Progenitor cell of endocrine pancreas (in vitro differentiated cells): ENCODE measurements at regions not wholly inside any gene's neighbourhood (a gene's known extent, or its start where the extent isn't known, plus 50 kb on each side); places are given as distances from the start of the nearest gene placed in this dataset.

Experiments
- DNase-seq: peaks from one replicate; pipeline ENCODE4 v3.0.0; 2021; ENCODE audit warnings: low spot score; ENCODE audit not compliant: unreplicated experiment
- H3K27ac Mint-ChIP-seq: 2 replicates; pipeline ENCODE4 v1.8.0; 2021; ENCODE audit warnings: mild to moderate bottlenecking, moderate library complexity, mixed read lengths
- H3K27me3 Mint-ChIP-seq: 2 replicates; pipeline ENCODE4 v1.8.0; 2021; ENCODE audit warnings: mixed read lengths
- H3K36me3 Mint-ChIP-seq: 2 replicates; pipeline ENCODE4 v1.8.0; 2022; ENCODE audit warnings: mixed read lengths; ENCODE audit not compliant: insufficient read depth
- H3K4me1 Mint-ChIP-seq: 2 replicates; pipeline ENCODE4 v1.8.0; 2021; ENCODE audit warnings: low read depth, mixed read lengths
- H3K4me3 Mint-ChIP-seq: 2 replicates; pipeline ENCODE4 v1.8.0; 2021; ENCODE audit warnings: low read depth, mild to moderate bottlenecking, moderate library complexity, mixed read lengths
- H3K9me3 Mint-ChIP-seq: 2 replicates; pipeline ENCODE4 v1.8.0; 2021; ENCODE audit warnings: low read depth, mixed read lengths
- CTCF ChIP-seq: fragments of 200-600 bp; sonication (generic); IDR thresholded peaks from one replicate; pipeline ENCODE4 v1.5.0; 2021; ENCODE audit warnings: antibody characterized with exemption, mild to moderate bottlenecking; ENCODE audit not compliant: unreplicated experiment

DNA sequence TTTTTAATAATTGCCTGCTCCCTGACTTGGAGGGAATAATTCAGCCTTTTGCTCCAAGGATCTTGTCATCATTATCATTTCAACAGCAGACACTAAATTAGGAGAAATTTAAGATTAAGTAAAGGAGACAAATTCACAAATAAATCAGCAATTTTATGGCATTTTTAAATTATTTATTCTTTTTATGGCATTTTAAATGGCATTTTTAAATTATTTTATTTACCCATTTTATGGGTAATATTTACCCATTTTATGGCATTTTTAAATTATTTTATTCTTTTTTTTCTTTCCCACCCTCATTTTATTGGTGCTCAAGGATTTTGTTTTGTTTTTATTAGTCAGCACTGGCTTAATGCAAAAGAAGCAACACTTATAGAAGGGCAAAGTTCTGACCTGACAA lies 1201.0 kb upstream of the SORCS1 start:
- no peak for TF ChIP-seq CTCF
- H3K4me1 Mint-ChIP-seq, result no peaks in the 10 kb centered on the region
- H3K9me3 Mint-ChIP-seq, result no peaks in the 10 kb centered on the region
- H3K27me3 Mint-ChIP-seq, result no peaks in the 10 kb centered on the region
- no peak overlapping the region for H3K4me3 Mint-ChIP-seq
- H3K36me3 Mint-ChIP-seq, result no peaks in the 10 kb centered on the region
- no peak for DNase-seq
- H3K27ac Mint-ChIP-seq, result no peak overlapping the region

- Mint-ChIP-seq H3K4me1 (no peaks in the 10 kb centered on the region), H3K27ac (no peak overlapping the region), H3K27me3 (no peaks in the 10 kb centered on the region), H3K4me3 (no peak overlapping the region), H3K36me3 (no peaks in the 10 kb centered on the region), H3K9me3 (no peaks in the 10 kb centered on the region)
- DNase-seq, result no peak
- TF ChIP-seq CTCF, result no peak
Measured at GRCh38 chr10:108363576-108363975, 1199.1 kb upstream of the SORCS1 start.

GRCh38 chr10:108362961-108363360 lies 1198.5 kb upstream of the SORCS1 start:
- Mint-ChIP-seq H3K27ac (no peak overlapping the region), H3K36me3 (no peaks in the 10 kb centered on the region), H3K27me3 (no peaks in the 10 kb centered on the region), H3K9me3 (no peaks in the 10 kb centered on the region), H3K4me3 (no peak overlapping the region), H3K4me1 (no peaks in the 10 kb centered on the region)
- TF ChIP-seq CTCF, result no peak
- no peak for DNase-seq

DNA sequence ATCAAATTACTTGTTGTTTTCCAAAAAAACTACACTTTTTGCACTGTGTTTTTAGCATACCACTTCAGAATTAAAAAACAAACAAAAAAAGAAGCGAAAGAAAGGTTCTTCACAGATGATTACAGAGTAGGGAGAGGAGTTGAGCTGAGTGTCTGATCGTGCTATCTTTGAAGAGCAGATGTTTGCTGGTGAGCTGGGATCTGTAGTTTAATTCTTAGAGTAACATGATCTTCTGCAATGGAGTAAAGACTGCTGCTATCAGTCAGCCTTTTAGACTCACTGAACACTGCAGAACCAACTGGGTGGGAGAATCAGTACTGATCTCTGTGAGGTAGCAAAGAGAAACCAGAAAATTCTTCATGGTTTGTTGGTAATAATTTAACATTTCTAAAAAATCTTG lies 1197.8 kb upstream of the SORCS1 start:
- H3K4me3 Mint-ChIP-seq, result no peak overlapping the region
- no peak for DNase-seq
- H3K4me1 Mint-ChIP-seq, result no peaks in the 10 kb centered on the region
- no peaks in the 10 kb centered on the region for H3K9me3 Mint-ChIP-seq
- no peaks in the 10 kb centered on the region for H3K27me3 Mint-ChIP-seq
- H3K36me3 Mint-ChIP-seq, result no peaks in the 10 kb centered on the region
- H3K27ac Mint-ChIP-seq, result no peak overlapping the region
- TF ChIP-seq CTCF, result no peak

DNA sequence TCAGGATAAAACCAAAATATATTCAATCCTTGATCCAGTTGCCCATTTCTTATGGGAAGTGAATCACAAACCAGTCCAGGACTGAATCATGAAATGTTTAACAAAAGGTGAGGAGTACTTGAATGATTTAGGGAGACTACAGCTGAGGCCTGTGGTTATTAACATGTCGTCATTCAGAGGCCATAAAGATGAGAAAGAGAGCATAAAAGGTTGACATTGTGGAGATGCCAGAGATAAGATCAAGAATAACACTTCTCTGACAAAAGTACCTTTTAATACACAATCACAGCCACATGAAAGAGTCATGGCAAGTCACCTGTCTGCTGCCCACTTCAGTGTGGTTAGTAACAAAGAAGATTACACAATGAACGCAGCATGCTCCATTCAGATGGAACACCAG lies 1195.7 kb upstream of the SORCS1 start:
- no peaks in the 10 kb centered on the region for H3K9me3 Mint-ChIP-seq
- H3K27me3 Mint-ChIP-seq, result no peaks in the 10 kb centered on the region
- H3K4me1 Mint-ChIP-seq, result no peaks in the 10 kb centered on the region
- H3K4me3 Mint-ChIP-seq, result no peak overlapping the region
- no peak for DNase-seq
- H3K27ac Mint-ChIP-seq, result no peak overlapping the region
- no peaks in the 10 kb centered on the region for H3K36me3 Mint-ChIP-seq
- no peak for TF ChIP-seq CTCF
